ENCODE measurements at regions not wholly inside any gene's neighbourhood (a gene's known extent, or its start where the extent isn't known, plus 50 kb on each side); places are given as distances from the start of the nearest gene placed in this dataset.

DNA sequence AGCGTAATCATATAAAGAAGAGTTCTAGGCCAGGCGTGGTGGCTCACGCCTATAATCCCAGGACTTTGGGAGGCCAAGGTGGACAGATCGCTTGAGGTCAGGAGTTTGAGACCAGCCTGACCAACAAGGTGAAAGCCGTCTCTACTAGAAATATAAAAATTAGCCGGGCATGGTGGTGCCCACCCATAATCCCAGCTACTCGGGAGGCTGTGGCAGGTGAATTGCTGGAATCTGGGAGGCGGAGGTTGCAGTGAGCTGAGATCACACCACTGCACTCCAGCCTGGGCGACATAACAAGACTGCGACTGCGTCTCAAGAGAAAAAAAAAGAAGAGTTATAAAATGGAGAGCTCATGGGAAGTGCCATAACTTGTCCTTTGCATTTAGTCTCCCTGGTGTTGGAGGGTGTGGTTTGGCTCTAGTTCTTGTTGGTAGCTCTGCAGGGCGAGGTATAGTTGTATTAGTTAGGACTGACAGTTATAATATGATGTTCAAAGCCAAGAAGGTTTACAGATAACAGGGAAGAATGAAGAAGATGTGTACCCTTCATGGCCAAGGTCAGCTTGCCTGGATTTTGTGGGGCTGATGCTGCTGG lies 54.8 kb downstream of the UTRN start:
- WGBS, 2 experiments (ENCODE audit: extremely low coverage in 1 of 2, insufficient coverage in 1 of 2, insufficient read length in 1 of 2, insufficient replicate concordance in 2 of 2, low coverage in 1 of 2, low lambda C conversion rate in 2 of 2, missing lambda C conversion rate in 1 of 2), result 86% methylated on average over 12 of the region's 12 CpGs; no CpG with 5 or more reads in 1 of the 2 experiments
- Histone ChIP-seq H2BK5ac (ENCODE audit: low read depth, low read length) (no peak overlapping the region), H3K23me2 (ENCODE audit: low read depth, low read length) (no peaks in the 10 kb centered on the region; the same call in 1 of the 2 replicates), H3K27ac (ENCODE audit: low read depth, low read length) (no peak overlapping the region), H3K79me2 (ENCODE audit: control insufficient read depth in 1 of 2, insufficient read depth in 2 of 2, low read length in 2 of 2) (peaks cover 0 to 66% of the 10 kb centered on the region in 2 experiments; a peak in 3 of 4 replicates), H4K5ac (ENCODE audit: insufficient read length, low read depth, low read length) (no peak overlapping the region), H3K4me1 (replicated peaks in 1 of 4; ENCODE audit: control insufficient read depth in 3 of 4, insufficient read depth in 4 of 4, low read length in 3 of 4) (peaks cover 1 to 6% (median 3%) of the 10 kb centered on the region in 4 experiments; a peak in 4 of 7 replicates), H3K79me1 (ENCODE audit: low read depth, low read length) (no peaks in the 10 kb centered on the region; the same call in none of the 2 replicates), H3K56ac (replicated peaks; ENCODE audit: insufficient read length, low read depth, low read length) (no peak overlapping the region), H3K4ac (replicated peaks; ENCODE audit: insufficient read length, low read depth, low read length) (no peak overlapping the region), H3K4me3 (ENCODE audit: extremely low read depth in 1 of 4, insufficient read depth in 2 of 4, low read depth in 3 of 4, low read length in 4 of 4) (no peak overlapping the region), H3K14ac (ENCODE audit: insufficient read length) (no peak overlapping the region), H3K18ac (ENCODE audit: extremely low read depth, low read length) (no peak overlapping the region), H3K36me3 (ENCODE audit: control insufficient read depth in 2 of 4, insufficient read depth in 4 of 4, low read length in 3 of 4) (no peaks in the 10 kb centered on the region), H2BK12ac (ENCODE audit: low read depth, low read length) (no peak overlapping the region), H4K91ac (replicated peaks; ENCODE audit: insufficient read length, low read length) (no peak overlapping the region), H4K8ac (ENCODE audit: extremely low read depth, insufficient read depth, low read length) (no peak overlapping the region), H4K20me1 (replicated peaks in 1 of 2; ENCODE audit: control insufficient read depth in 1 of 2, insufficient read depth in 2 of 2, low read length in 2 of 2) (no peaks in the 10 kb centered on the region), H3K9ac (replicated peaks in 1 of 4; ENCODE audit: extremely low read depth in 1 of 4, low read depth in 3 of 4, low read length in 3 of 4) (no peak overlapping the region), H2BK120ac (replicated peaks; ENCODE audit: low read depth, low read length) (no peak overlapping the region), H3K9me3 (ENCODE audit: insufficient read depth in 2 of 2, low read depth in 1 of 2, low read length in 1 of 2) (no peaks in the 10 kb centered on the region), H2BK15ac (ENCODE audit: low read length) (no peak overlapping the region), H3K23ac (ENCODE audit: insufficient read length) (no peak overlapping the region), H2AK5ac (ENCODE audit: low read depth, low read length) (no peak overlapping the region), H3K4me2 (ENCODE audit: insufficient read depth in 1 of 2, low read depth in 2 of 2, low read length in 2 of 2) (no peak overlapping the region), H2BK20ac (ENCODE audit: low read length) (no peak overlapping the region), H2AFZ (ENCODE audit: low read length) (no peak overlapping the region), H3K27me3 (replicated peaks in 1 of 4; ENCODE audit: control insufficient read depth in 3 of 4, extremely low read depth in 1 of 4, insufficient read depth in 3 of 4, low read length in 3 of 4) (no peaks in the 10 kb centered on the region)
- no peak for DNase-seq (ENCODE audit: low read depth in 1 of 2, low spot score in 2 of 2)
- ChIA-PET CTCF (ENCODE audit: partially characterized antibody) (interaction anchor here (0.6 to 1.3 kb wide), 7 partner anchors 8 to 235 kb away, joined by 3 to 8 read pairs (median 3); no protein-coding TSS in a partner anchor), POLR2A (ENCODE audit: partially characterized antibody) (interaction anchor here (0.6 to 1.7 kb wide), 8 partner anchors 8 to 121 kb away, joined by 3 to 5 read pairs (median 3); no protein-coding TSS in a partner anchor)
- no peak for FAIRE-seq
- TF ChIP-seq RAD21 (IDR thresholded peaks at IDR 0.05 in 1 of 2, conservative IDR thresholded peaks at IDR 0.05 in 1 of 2; ENCODE audit: low read depth in 2 of 2, low read length in 2 of 2) (no peak), RXRA (IDR thresholded peaks at IDR 0.05; ENCODE audit: insufficient read depth, low read depth, low read length) (no peak), KDM1A (IDR thresholded peaks at IDR 0.05; ENCODE audit: borderline replicate concordance, low read length) (no peak), CBX5 (IDR thresholded peaks at IDR 0.05; ENCODE audit: low read depth, low read length) (no peak), TCF12 (IDR thresholded peaks at IDR 0.05; ENCODE audit: low read depth, low read length) (no peak), ATF3 (IDR thresholded peaks at IDR 0.05; ENCODE audit: insufficient read depth, low read depth, low read length) (no peak), RNF2 (IDR thresholded peaks at IDR 0.05; ENCODE audit: borderline replicate concordance, low read depth, low read length, missing control alignments, poor library complexity, severe bottlenecking) (no peak), GTF2F1 (IDR thresholded peaks at IDR 0.05; ENCODE audit: borderline replicate concordance, low read depth, low read length) (no peak), TEAD4 (IDR thresholded peaks at IDR 0.05; ENCODE audit: low read depth, low read length) (no peak), PHF8 (conservative IDR thresholded peaks at IDR 0.05; ENCODE audit: low read depth, low read length) (no peak), CEBPB (IDR thresholded peaks at IDR 0.05; ENCODE audit: low read depth, low read length) (no peak), NRF1 (IDR thresholded peaks at IDR 0.05; ENCODE audit: low read depth, low read length) (no peak)

All from H1 (cell line).